ENCODE measurements at regions not wholly inside any gene's neighbourhood (a gene's known extent, or its start where the extent isn't known, plus 50 kb on each side); places are given as distances from the start of the nearest gene placed in this dataset.

GRCh38 chr19:28281676-28282075 is 931.3 kb downstream of the UQCRFS1 start:
- TF ChIP-seq CTCF (IDR thresholded peaks at IDR 0.05; ENCODE audit: low read depth, low read length) (no peak), MAX (IDR thresholded peaks at IDR 0.05; ENCODE audit: low read depth, low read length) (no peak), POLR2A (IDR thresholded peaks at IDR 0.05; ENCODE audit: extremely low read depth, insufficient read length) (no peak)
